H1 (cell line): ENCODE measurements at regions not wholly inside any gene's neighbourhood (a gene's known extent, or its start where the extent isn't known, plus 50 kb on each side); places are given as distances from the start of the nearest gene placed in this dataset.

Experiments used
- CTCF ChIA-PET: fragments of 300-600 bp; sonication (Branson Sonifier 250); formaldehyde crosslinking; loops from one replicate; lab custom pipeline; 2021; ENCODE audit not compliant: partially characterized antibody; lab: Charles Lee
- POLR2A ChIA-PET: fragments of 300-600 bp; sonication (Branson Sonifier 250); formaldehyde crosslinking; loops from one replicate; lab custom pipeline; 2021; ENCODE audit warnings: inconsistent platforms; ENCODE audit not compliant: partially characterized antibody; lab: Charles Lee
- DNase-seq, 2 experiments: peaks; one replicate each; pipeline versions ENCODE4 v3.0.0 to v3.0.0-alpha.2; 2010 to 2022; ENCODE audit warnings: low spot score in 2 of 2, low read depth in 1 of 2, mixed read lengths in 1 of 2
- FAIRE-seq: peaks from 2 replicates; lab custom pipeline; 2011; peaks lifted over from hg19 to GRCh38; lab: Jason Lieb, UNC
- H2AFZ ChIP-seq: 2 replicates; pipeline ENCODE4 v1.8.1; 2012; ENCODE audit warnings: low read length, inconsistent platforms
- H2AK5ac ChIP-seq: 2 replicates; pipeline ENCODE4 v1.6.1; 2013; ENCODE audit warnings: low read depth, low read length
- H2BK120ac ChIP-seq: replicated peaks from 2 replicates; pipeline ENCODE3; 2013; ENCODE audit warnings: low read depth, low read length, inconsistent platforms
- H2BK12ac ChIP-seq: 2 replicates; pipeline ENCODE4 v1.6.1; 2013; ENCODE audit warnings: low read depth, low read length
- H2BK15ac ChIP-seq: 2 replicates; pipeline ENCODE4 v1.6.1; 2013; ENCODE audit warnings: low read length
- H2BK20ac ChIP-seq: 2 replicates; pipeline ENCODE4 v1.6.1; 2013; ENCODE audit warnings: low read length
- H2BK5ac ChIP-seq: 2 replicates; pipeline ENCODE4 v1.6.1; 2013; ENCODE audit warnings: low read depth, low read length
- H3K14ac ChIP-seq: 2 replicates; pipeline ENCODE4 v1.6.1; 2013; ENCODE audit warnings: inconsistent platforms; ENCODE audit not compliant: insufficient read length
- H3K18ac ChIP-seq: 2 replicates; pipeline ENCODE4 v1.6.1; 2013; ENCODE audit warnings: low read length; ENCODE audit errors: extremely low read depth
- H3K23ac ChIP-seq: 2 replicates; pipeline ENCODE4 v1.6.1; 2013; ENCODE audit warnings: inconsistent platforms; ENCODE audit not compliant: insufficient read length
- H3K23me2 ChIP-seq: 2 replicates; pipeline ENCODE4 v1.6.1; 2013; ENCODE audit warnings: low read depth, low read length
- H3K27ac ChIP-seq: 2 replicates; pipeline ENCODE4 v1.6.1; 2011; ENCODE audit warnings: low read depth, low read length, inconsistent platforms
- H3K27me3 ChIP-seq, 4 experiments: replicated peaks in 1 of 4; 1 replicate in 1 of 4; 2 replicates in 3 of 4; pipeline versions ENCODE4 v1.6.1 to v1.8.1; 2011 to 2013; ENCODE audit warnings: low read length in 3 of 4, mild to moderate bottlenecking in 3 of 4, inconsistent platforms in 2 of 4, mixed read lengths in 2 of 4, moderate library complexity in 1 of 4; ENCODE audit not compliant: control insufficient read depth in 3 of 4, insufficient read depth in 3 of 4; ENCODE audit errors: extremely low read depth in 1 of 4
- H3K36me3 ChIP-seq, 4 experiments: 2 replicates each; pipeline versions ENCODE4 v1.6.1 to v1.8.1; 2011 to 2013; ENCODE audit warnings: mild to moderate bottlenecking in 4 of 4, low read length in 3 of 4, moderate library complexity in 2 of 4, control low read depth in 1 of 4, inconsistent platforms in 1 of 4; ENCODE audit not compliant: insufficient read depth in 4 of 4, control insufficient read depth in 2 of 4
- H3K4ac ChIP-seq: replicated peaks from 2 replicates; pipeline ENCODE3; 2013; ENCODE audit warnings: low read length, low read depth, mixed read lengths, inconsistent platforms; ENCODE audit not compliant: insufficient read length
- H3K4me1 ChIP-seq, 4 experiments: replicated peaks in 1 of 4; 1 replicate in 1 of 4; 2 replicates in 3 of 4; pipeline versions ENCODE4 v1.6.1 to v1.8.1; 2011 to 2013; ENCODE audit warnings: low read length in 3 of 4, inconsistent platforms in 2 of 4, mixed read lengths in 1 of 4; ENCODE audit not compliant: insufficient read depth in 4 of 4, control insufficient read depth in 3 of 4
- H3K4me2 ChIP-seq, 2 experiments: 2 replicates each; pipeline versions ENCODE4 v1.6.1 to v1.8.1; 2011 to 2013; ENCODE audit warnings: low read depth in 2 of 2, low read length in 2 of 2, control low read depth in 1 of 2, inconsistent platforms in 1 of 2, mild to moderate bottlenecking in 1 of 2; ENCODE audit not compliant: insufficient read depth in 1 of 2
- H3K4me3 ChIP-seq, 4 experiments: fragments of 200-600, 300-600 bp in 1 of 4; sonication (generic), shearing (Covaris generic), sonication (Bioruptor Twin) in 1 of 4; 2 replicates each; pipeline versions ENCODE4 v1.5.1 to v1.8.1; 2011 to 2016; ENCODE audit warnings: low read length in 4 of 4, low read depth in 3 of 4, control low read depth in 2 of 4, inconsistent platforms in 2 of 4, mild to moderate bottlenecking in 2 of 4, mixed read lengths in 1 of 4, moderate library complexity in 1 of 4; ENCODE audit not compliant: insufficient read depth in 2 of 4; ENCODE audit errors: extremely low read depth in 1 of 4
- H3K56ac ChIP-seq: replicated peaks from 2 replicates; pipeline ENCODE3; 2013; ENCODE audit warnings: low read depth, mild to moderate bottlenecking, mixed read lengths, low read length, inconsistent platforms; ENCODE audit not compliant: insufficient read length
- H3K79me1 ChIP-seq: 2 replicates; pipeline ENCODE4 v1.6.1; 2013; ENCODE audit warnings: low read depth, low read length, control low read depth
- H3K79me2 ChIP-seq, 2 experiments: 2 replicates each; pipeline versions ENCODE4 v1.6.1 to v1.8.1; 2012 to 2013; ENCODE audit warnings: low read length in 2 of 2, mild to moderate bottlenecking in 2 of 2, inconsistent platforms in 1 of 2; ENCODE audit not compliant: insufficient read depth in 2 of 2, control insufficient read depth in 1 of 2
- H3K9ac ChIP-seq, 4 experiments: replicated peaks in 1 of 4; 1 replicate in 1 of 4; 2 replicates in 3 of 4; pipeline versions ENCODE4 v1.6.1 to v1.8.1; 2011 to 2013; ENCODE audit warnings: low read depth in 3 of 4, low read length in 3 of 4, control low read depth in 2 of 4, mild to moderate bottlenecking in 2 of 4, moderate library complexity in 2 of 4, inconsistent platforms in 1 of 4; ENCODE audit errors: extremely low read depth in 1 of 4
- H3K9me3 ChIP-seq, 2 experiments: 2 replicates each; pipeline versions ENCODE4 v1.6.1 to v1.8.1; 2012 to 2013; ENCODE audit warnings: mild to moderate bottlenecking in 2 of 2, moderate library complexity in 2 of 2, control low read depth in 1 of 2, inconsistent platforms in 1 of 2, low read depth in 1 of 2, low read length in 1 of 2, mixed read lengths in 1 of 2; ENCODE audit not compliant: insufficient read depth in 2 of 2
- H4K20me1 ChIP-seq, 2 experiments: replicated peaks in 1 of 2; 2 replicates each; pipeline versions ENCODE3 to v1.8.1; 2011 to 2013; ENCODE audit warnings: inconsistent platforms in 2 of 2, low read length in 2 of 2, mild to moderate bottlenecking in 1 of 2; ENCODE audit not compliant: insufficient read depth in 2 of 2, control insufficient read depth in 1 of 2
- H4K5ac ChIP-seq: 2 replicates; pipeline ENCODE4 v1.6.1; 2013; ENCODE audit warnings: low read length, low read depth, mixed read lengths, inconsistent platforms; ENCODE audit not compliant: insufficient read length
- H4K8ac ChIP-seq: 2 replicates; pipeline ENCODE4 v1.8.0; 2013; ENCODE audit warnings: mild to moderate bottlenecking, moderate library complexity, low read length, inconsistent platforms; ENCODE audit not compliant: insufficient read depth; ENCODE audit errors: extremely low read depth
- H4K91ac ChIP-seq: replicated peaks from 2 replicates; pipeline ENCODE3; 2013; ENCODE audit warnings: low read length, mixed read lengths, inconsistent platforms; ENCODE audit not compliant: insufficient read length
- BRCA1 ChIP-seq: IDR thresholded peaks from 2 replicates; pipeline ENCODE4 v1.6.1; 2012; ENCODE audit warnings: low read depth, low read length, improper control_type of control experiment
- CREB1 ChIP-seq: IDR thresholded peaks from 2 replicates; pipeline ENCODE4 v1.6.1; 2012; ENCODE audit warnings: inconsistent platforms
- FOSL1 ChIP-seq: IDR thresholded peaks from 2 replicates; pipeline ENCODE4 v1.6.1; 2011; ENCODE audit warnings: mild to moderate bottlenecking, low read depth, low read length, moderate library complexity; ENCODE audit not compliant: insufficient read depth
- MAFK ChIP-seq: IDR thresholded peaks from 2 replicates; pipeline ENCODE4 v1.6.1; 2012; ENCODE audit warnings: low read depth, mild to moderate bottlenecking, improper control_type of control experiment, low read length
- SRF ChIP-seq: IDR thresholded peaks from 2 replicates; pipeline ENCODE4 v1.6.1; 2011; ENCODE audit warnings: mild to moderate bottlenecking, low read depth, low read length, moderate library complexity
- WGBS, 2 experiments: shearing (Covaris generic) in 1 of 2; methylation state at CpG; one replicate each; pipeline versions ENCODE4 v1.1.6 to v1.1.7; 2013 to 2015; ENCODE audit warnings: low lambda C conversion rate in 2 of 2, mixed read lengths in 2 of 2, inconsistent platforms in 1 of 2, low coverage in 1 of 2, missing lambda C conversion rate in 1 of 2; ENCODE audit not compliant: insufficient replicate concordance in 2 of 2, insufficient coverage in 1 of 2, insufficient read length in 1 of 2; ENCODE audit errors: extremely low coverage in 1 of 2, missing lambda C conversion rate in 1 of 2; 5-methylcytosine and 5-hydroxymethylcytosine counted together
- TF ChIP-seq, protein P1 (sequence below): IDR thresholded peaks from 2 replicates; pipeline ENCODE4 v1.6.1; 2011; ENCODE audit warnings: low read length, improper control_type of control experiment

DNA sequence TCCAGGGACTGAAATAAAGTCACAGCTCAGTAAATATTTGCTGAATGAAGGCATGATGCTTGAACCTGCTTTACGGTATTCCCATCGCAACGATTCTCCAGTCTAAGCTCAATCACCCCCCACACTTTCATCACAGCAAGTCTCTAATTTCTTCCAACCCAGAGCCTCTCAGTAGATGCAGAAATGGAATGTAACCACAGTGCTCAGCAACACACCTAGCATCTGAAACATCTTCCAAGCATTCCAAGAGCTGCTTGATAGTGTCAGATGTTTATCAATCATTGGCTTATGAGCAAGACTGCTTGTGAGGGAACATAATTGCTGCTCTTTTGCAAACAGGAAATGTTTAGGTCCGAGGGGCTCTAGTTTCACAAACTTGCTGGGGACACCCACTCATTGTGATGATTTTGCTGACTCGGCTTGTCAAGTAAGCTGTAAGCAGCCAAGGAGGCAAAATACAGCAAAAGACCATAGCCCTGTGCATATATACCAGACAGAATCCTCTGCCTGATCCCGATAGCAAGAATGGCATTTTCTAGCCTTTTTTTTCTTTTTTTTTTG is 751.2 kb downstream of the NR2F2 start:
- Histone ChIP-seq H3K4ac (no peak overlapping the region), H3K4me1 (no peaks in the 10 kb centered on the region; a peak in 2 of 7 replicates), H3K18ac (no peak overlapping the region), H4K91ac (no peak overlapping the region), H3K79me2 (no peaks in the 10 kb centered on the region), H2BK5ac (no peak overlapping the region), H3K79me1 (no peaks in the 10 kb centered on the region), H3K27ac (no peak overlapping the region), H2AK5ac (no peak overlapping the region), H3K56ac (no peak overlapping the region), H3K9me3 (no peaks in the 10 kb centered on the region), H3K23me2 (no peaks in the 10 kb centered on the region; the same call in 1 of the 2 replicates), H2AFZ (no peak overlapping the region), H4K20me1 (no peaks in the 10 kb centered on the region), H3K36me3 (no peaks in the 10 kb centered on the region), H4K8ac (no peak overlapping the region), H3K14ac (no peak overlapping the region), H4K5ac (no peak overlapping the region), H2BK15ac (no peak overlapping the region), H3K23ac (no peak overlapping the region), H3K9ac (no peak overlapping the region), H3K4me3 (no peak overlapping the region), H2BK20ac (no peak overlapping the region), H2BK12ac (no peak overlapping the region), H2BK120ac (no peak overlapping the region), H3K4me2 (no peak overlapping the region), H3K27me3 (no peaks in the 10 kb centered on the region)
- ChIA-PET CTCF (interaction anchor here (0.7 to 1.2 kb wide), 2 partner anchors 18 to 435 kb away, joined by 3 read pairs; no protein-coding TSS in a partner anchor), POLR2A (no interaction called here)
- DNase-seq (no peak), FAIRE-seq (no peak)
- TF ChIP-seq, protein P1, sequence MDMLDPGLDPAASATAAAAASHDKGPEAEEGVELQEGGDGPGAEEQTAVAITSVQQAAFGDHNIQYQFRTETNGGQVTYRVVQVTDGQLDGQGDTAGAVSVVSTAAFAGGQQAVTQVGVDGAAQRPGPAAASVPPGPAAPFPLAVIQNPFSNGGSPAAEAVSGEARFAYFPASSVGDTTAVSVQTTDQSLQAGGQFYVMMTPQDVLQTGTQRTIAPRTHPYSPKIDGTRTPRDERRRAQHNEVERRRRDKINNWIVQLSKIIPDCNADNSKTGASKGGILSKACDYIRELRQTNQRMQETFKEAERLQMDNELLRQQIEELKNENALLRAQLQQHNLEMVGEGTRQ: no peak
- no peak for TF ChIP-seq CREB1
- TF ChIP-seq MAFK: peak; percentile 63; the same call in 1 of the 2 replicates
- no peak for TF ChIP-seq SRF
- TF ChIP-seq BRCA1: no peak
- TF ChIP-seq FOSL1: no peak
- WGBS, 2 experiments: 91% methylated on average over 6 of the region's 6 CpGs; no CpG with 5 or more reads in 1 of the 2 experiments
